ENCODE measurements at regions not wholly inside any gene's neighbourhood (a gene's known extent, or its start where the extent isn't known, plus 50 kb on each side); places are given as distances from the start of the nearest gene placed in this dataset.

DNA sequence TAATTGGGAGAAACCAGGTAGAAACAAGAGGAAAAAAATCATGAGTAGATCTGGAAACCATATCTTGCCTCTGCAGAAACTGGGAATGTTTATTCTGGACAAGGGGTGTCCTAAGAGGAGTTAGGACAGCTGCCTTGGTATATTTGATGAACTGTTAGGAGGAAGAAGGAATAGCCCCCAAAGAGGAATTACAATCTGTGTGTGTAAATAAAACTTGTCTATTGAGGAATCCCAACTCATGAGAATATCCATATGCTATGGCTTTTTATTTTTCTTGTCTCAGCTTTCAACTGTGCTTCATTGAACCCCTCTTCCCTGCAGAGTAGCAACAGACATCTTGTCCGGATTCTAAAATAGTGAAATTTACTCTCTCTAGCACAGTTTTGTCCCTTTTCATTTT is 423.5 kb upstream of the SLC14A2 start:
- TF ChIP-seq GATA2 (IDR thresholded peaks at IDR 0.05; ENCODE audit: low read depth, low read length) (no peak), GATA3 (IDR thresholded peaks at IDR 0.05; ENCODE audit: low read depth, low read length) (no peak)
